HCT116 (cell line): ENCODE measurements at regions not wholly inside any gene's neighbourhood (a gene's known extent, or its start where the extent isn't known, plus 50 kb on each side); places are given as distances from the start of the nearest gene placed in this dataset.

Experiments used
- ATAC-seq: fragments of 200-7000 bp; cut with Tn5 transposase; 2 replicates; pipeline ENCODE4 v1.9.1; 2020; ENCODE audit warnings: mild to moderate bottlenecking, moderate library complexity
- BruUV-seq: library from RNA; stranded (reverse); fragments of 400-500 nt; replicated peaks from 2 replicates; lab custom pipeline; 2021; lab: Mats Ljungman, UMichigan
- CTCF ChIA-PET: fragments of 300-600 bp; sonication (Branson Sonifier 250); formaldehyde crosslinking; loops from one replicate; lab custom pipeline; 2021; ENCODE audit warnings: antibody characterized with exemption; lab: Charles Lee
- POLR2A ChIA-PET: fragments of 300-600, 350-600 bp; sonication (Branson Sonifier 250); formaldehyde crosslinking; loops from one replicate; lab custom pipeline; 2021; ENCODE audit warnings: antibody characterized with exemption; lab: Charles Lee
- RAD21 ChIA-PET, 2 experiments: fragments of 300-600 bp; sonication (Branson Sonifier 250); formaldehyde crosslinking; loops; one replicate each; lab custom pipeline; 2023; ENCODE audit warnings: low total read pairs in 2 of 2; ENCODE audit not compliant: uncharacterized antibody in 2 of 2, unreplicated experiment in 2 of 2, low non-redundant PET in 1 of 2; lab: Charles Lee
- DNase-seq: peaks from one replicate; pipeline ENCODE4 v3.0.0-alpha.2; 2010; ENCODE audit warnings: low read depth, low spot score
- H2AFZ ChIP-seq: fragments of 200-600 bp; shearing (Covaris generic), sonication (generic); 2 replicates; pipeline ENCODE4 v1.6.1; 2017; ENCODE audit warnings: low read depth, mixed run types, mixed read lengths, antibody characterized with exemption, low read length; ENCODE audit not compliant: poor library complexity, severe bottlenecking
- H3K27ac ChIP-seq: 2 replicates; pipeline ENCODE4 v1.5.1; 2012; ENCODE audit warnings: low read depth, low read length
- H3K27me3 ChIP-seq: fragments of 200-600 bp; sonication (generic); 2 replicates; pipeline ENCODE4 v1.6.1; 2016; ENCODE audit warnings: mixed run types, low read length, mixed read lengths; ENCODE audit not compliant: insufficient read depth
- H3K36me3 ChIP-seq, 2 experiments: fragments of 200-500 bp in 1 of 2; fragments of 200-600 bp in 1 of 2; sonication (Bioruptor generic) in 1 of 2; sonication (generic) in 1 of 2; 2 replicates each; pipeline versions ENCODE4 v1.5.1 to v1.6.1; 2014 to 2016; ENCODE audit warnings: low read length in 2 of 2, inconsistent platforms in 1 of 2, mixed read lengths in 1 of 2, mixed run types in 1 of 2; ENCODE audit not compliant: insufficient read depth in 2 of 2, control insufficient read depth in 1 of 2
- H3K4me1 ChIP-seq, 2 experiments: fragments of 200-600 bp in 1 of 2; sonication (generic) in 1 of 2; 2 replicates each; pipeline versions ENCODE4 v1.5.1 to v1.6.1; 2012 to 2017; ENCODE audit warnings: low read length in 2 of 2, inconsistent platforms in 1 of 2, mild to moderate bottlenecking in 1 of 2, mixed read lengths in 1 of 2, mixed run types in 1 of 2, moderate library complexity in 1 of 2; ENCODE audit not compliant: insufficient read depth in 2 of 2, control insufficient read depth in 1 of 2
- H3K4me2 ChIP-seq: fragments of 200-600 bp; sonication (generic); 2 replicates; pipeline ENCODE4 v1.6.1; 2017; ENCODE audit warnings: mixed run types, low read length, mixed read lengths
- H3K4me3 ChIP-seq, 2 experiments: fragments of 200-600 bp in 1 of 2; sonication (generic) in 1 of 2; replicated peaks in 1 of 2; 2 replicates each; pipeline ENCODE4 v1.5.1; 2011 to 2016; ENCODE audit warnings: low read length in 2 of 2, control low read depth in 1 of 2, low read depth in 1 of 2, mild to moderate bottlenecking in 1 of 2, mixed read lengths in 1 of 2, mixed run types in 1 of 2
- H3K79me2 ChIP-seq: fragments of 200-600 bp; sonication (generic); 2 replicates; pipeline ENCODE4 v1.6.1; 2017; ENCODE audit warnings: mild to moderate bottlenecking, mixed run types, low read length, moderate library complexity, mixed read lengths; ENCODE audit not compliant: insufficient read depth
- H3K9ac ChIP-seq: fragments of 200-600 bp; sonication (generic); 2 replicates; pipeline ENCODE4 v1.6.1; 2016; ENCODE audit warnings: low read length, mixed read lengths
- H3K9me2 ChIP-seq: fragments of 200-600 bp; sonication (generic), shearing (Covaris generic); 2 replicates; pipeline ENCODE4 v1.6.1; 2017; ENCODE audit warnings: mixed run types, mild to moderate bottlenecking, moderate library complexity; ENCODE audit not compliant: insufficient read depth
- H3K9me3 ChIP-seq, 2 experiments: fragments of 200-500 bp in 1 of 2; fragments of 200-600 bp in 1 of 2; sonication (Bioruptor generic) in 1 of 2; sonication (generic) in 1 of 2; 2 replicates each; pipeline ENCODE4 v1.6.1; 2014 to 2017; ENCODE audit warnings: low read length in 2 of 2, mixed read lengths in 2 of 2, inconsistent platforms in 1 of 2, low read depth in 1 of 2, mild to moderate bottlenecking in 1 of 2, mixed run types in 1 of 2, moderate library complexity in 1 of 2; ENCODE audit not compliant: control insufficient read depth in 1 of 2, insufficient read depth in 1 of 2
- H4K20me1 ChIP-seq: fragments of 200-600 bp; sonication (generic), shearing (Covaris generic); 2 replicates; pipeline ENCODE4 v1.6.1; 2017; ENCODE audit warnings: mixed run types, mild to moderate bottlenecking, moderate library complexity; ENCODE audit not compliant: insufficient read depth
- CBX3 ChIP-seq: IDR thresholded peaks from 2 replicates; pipeline ENCODE4 v1.6.1; 2012; ENCODE audit warnings: low read depth
- ELF1 ChIP-seq: IDR thresholded peaks from 2 replicates; pipeline ENCODE4 v1.6.1; 2012; ENCODE audit warnings: low read depth, borderline replicate concordance
- FOSL1 ChIP-seq: IDR thresholded peaks from 2 replicates; pipeline ENCODE4 v1.6.1; 2012; ENCODE audit warnings: low read depth
- RAD21 ChIP-seq: IDR thresholded peaks from 2 replicates; pipeline ENCODE4 v1.6.1; 2012; ENCODE audit warnings: low read depth, mild to moderate bottlenecking
- SP1 ChIP-seq: IDR thresholded peaks from 2 replicates; pipeline ENCODE4 v1.6.1; 2012; ENCODE audit warnings: low read depth
- TCF7L2 ChIP-seq: IDR thresholded peaks from 2 replicates; pipeline ENCODE4 v1.7.0; 2011; ENCODE audit warnings: borderline replicate concordance, inconsistent platforms; ENCODE audit not compliant: insufficient read depth, insufficient read length; ENCODE audit errors: extremely low read depth
- ZFX ChIP-seq: fragments of 450-650 bp; IDR thresholded peaks from 2 replicates; pipeline ENCODE4 v1.6.1; 2017
- intact Hi-C: fragments of 100-400 bp; cut with micrococcal nuclease; formaldehyde crosslinking; loops from 2 replicates; pipeline ENCODE4 v1.10.0; 2022
- TF ChIP-seq, protein P1 (sequence below), 3 experiments: fragments of 200-600 bp in 1 of 3; sonication (generic) in 1 of 3; IDR thresholded peaks in 2 of 3; conservative IDR thresholded peaks in 1 of 3; 2 replicates each; pipeline ENCODE4 v1.5.1; 2012 to 2017; ENCODE audit warnings: low read depth in 2 of 3, low read length in 2 of 3, antibody characterized with exemption in 1 of 3, borderline replicate concordance in 1 of 3, control low read depth in 1 of 3, mild to moderate bottlenecking in 1 of 3, mixed read lengths in 1 of 3, mixed run types in 1 of 3, moderate library complexity in 1 of 3; ENCODE audit not compliant: insufficient read depth in 1 of 3

DNA sequence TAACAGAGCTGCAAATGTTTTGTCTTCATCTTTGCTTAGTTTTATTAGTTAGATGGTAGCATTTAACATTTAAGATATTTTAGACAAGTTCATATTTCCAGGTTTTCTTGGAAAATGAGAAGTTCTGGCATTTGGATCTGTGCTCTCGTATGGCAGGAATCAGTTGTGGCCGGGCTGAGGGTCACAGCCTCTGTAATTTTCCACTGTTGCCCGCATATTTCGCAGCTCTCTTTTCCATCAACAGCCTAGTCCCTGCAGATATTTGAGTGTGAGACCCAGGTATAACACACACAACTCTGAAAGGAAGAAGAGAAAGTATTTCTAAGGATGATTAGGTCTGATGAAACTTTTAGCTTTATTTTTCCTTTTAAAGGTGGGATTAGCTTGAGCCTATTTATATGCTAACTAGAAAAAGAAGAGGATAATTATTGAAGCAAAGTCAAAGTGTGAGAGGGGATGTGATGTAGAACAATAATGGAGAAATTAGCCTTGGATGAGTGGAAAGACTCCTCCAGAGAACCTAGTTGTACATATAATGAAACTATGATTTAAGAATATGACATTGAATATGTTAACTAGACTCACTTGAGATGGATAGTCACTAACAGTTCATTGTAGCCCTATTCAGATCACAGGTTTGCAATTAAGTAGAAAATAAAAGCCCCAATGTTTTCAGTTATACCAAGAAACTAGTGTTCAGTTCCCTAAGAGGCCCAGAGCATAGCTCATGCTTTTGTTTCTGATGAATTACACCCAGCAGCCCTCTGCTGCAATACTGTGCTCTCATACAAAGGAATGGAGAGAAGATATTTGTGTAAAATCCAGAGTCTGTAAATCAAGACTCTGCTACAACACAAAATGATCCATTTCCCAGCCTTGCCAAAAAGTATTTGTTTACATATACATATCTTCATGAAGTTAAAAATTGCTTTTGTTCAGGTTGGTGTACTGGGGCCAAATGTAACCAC lies 158.4 kb downstream of the C12orf50 start (continued):
- no peak for TF ChIP-seq ELF1

DNA sequence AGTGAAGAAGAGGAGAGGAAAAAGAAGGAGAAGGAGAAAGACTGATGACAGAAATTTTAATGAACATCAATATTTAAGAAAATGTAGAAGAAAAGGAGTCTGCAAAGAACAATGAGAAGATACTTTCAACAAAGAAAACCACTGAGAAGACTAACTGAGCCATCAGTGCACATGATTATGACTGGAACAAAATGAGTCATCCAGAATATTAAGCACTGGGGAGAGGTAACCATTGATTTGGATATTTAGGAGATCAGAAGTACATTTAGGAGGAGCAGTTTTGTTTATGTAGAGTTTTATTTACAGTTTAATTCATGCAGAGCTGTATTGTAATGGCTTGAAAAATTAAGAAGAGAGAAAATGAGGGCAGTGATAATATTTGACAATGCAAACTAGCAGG lies 159.1 kb downstream of the C12orf50 start:
- BruUV-seq, result no TSS peak
- H3K27ac ChIP-seq, result no peak overlapping the region
- DNase-seq, result no peak

DNA sequence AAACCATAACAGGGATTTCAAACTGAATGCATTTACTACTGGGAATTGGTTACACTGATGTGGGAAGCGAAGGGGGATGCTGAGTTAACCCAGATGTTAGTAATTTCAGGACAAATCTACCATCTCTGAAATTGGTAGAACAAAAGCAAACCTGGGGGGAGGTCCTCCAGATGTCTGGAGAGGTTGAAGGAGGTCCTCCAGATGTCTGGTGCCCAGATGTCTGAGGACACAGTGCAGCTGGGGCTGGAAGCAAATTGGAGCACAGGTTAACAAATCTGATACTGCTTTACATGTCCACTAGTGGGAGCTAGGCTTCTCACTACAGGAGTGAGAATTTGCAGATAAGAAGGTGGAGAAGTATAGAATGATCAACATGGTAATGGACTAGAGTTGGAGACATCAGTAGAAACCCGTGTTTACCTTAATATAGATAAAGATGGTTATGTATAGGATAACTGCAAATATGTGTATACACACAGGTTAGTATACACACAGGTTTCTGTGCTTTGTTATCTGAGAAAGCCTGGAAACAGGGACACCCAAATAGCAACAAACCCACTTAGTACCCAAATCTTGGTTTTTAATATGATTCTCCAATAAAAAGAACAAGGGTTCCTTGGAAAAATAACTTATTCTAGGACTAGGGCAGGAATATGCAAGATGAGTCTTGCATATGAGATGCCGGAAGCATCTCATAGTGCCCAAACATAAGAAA lies 162.5 kb downstream of the C12orf50 start:
- TF ChIP-seq ELF1, result no peak
- peak; percentile 55; the same call in 1 of the 2 replicates for TF ChIP-seq CBX3
- TF ChIP-seq ZFX, result no peak
- TF ChIP-seq RAD21, result peak; percentile 51; the same call in 1 of the 2 replicates
- TF ChIP-seq, protein P1, sequence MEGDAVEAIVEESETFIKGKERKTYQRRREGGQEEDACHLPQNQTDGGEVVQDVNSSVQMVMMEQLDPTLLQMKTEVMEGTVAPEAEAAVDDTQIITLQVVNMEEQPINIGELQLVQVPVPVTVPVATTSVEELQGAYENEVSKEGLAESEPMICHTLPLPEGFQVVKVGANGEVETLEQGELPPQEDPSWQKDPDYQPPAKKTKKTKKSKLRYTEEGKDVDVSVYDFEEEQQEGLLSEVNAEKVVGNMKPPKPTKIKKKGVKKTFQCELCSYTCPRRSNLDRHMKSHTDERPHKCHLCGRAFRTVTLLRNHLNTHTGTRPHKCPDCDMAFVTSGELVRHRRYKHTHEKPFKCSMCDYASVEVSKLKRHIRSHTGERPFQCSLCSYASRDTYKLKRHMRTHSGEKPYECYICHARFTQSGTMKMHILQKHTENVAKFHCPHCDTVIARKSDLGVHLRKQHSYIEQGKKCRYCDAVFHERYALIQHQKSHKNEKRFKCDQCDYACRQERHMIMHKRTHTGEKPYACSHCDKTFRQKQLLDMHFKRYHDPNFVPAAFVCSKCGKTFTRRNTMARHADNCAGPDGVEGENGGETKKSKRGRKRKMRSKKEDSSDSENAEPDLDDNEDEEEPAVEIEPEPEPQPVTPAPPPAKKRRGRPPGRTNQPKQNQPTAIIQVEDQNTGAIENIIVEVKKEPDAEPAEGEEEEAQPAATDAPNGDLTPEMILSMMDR (IDR thresholded peaks at IDR 0.05 in 2 of 3, conservative IDR thresholded peaks at IDR 0.05 in 1 of 3; ENCODE audit: borderline replicate concordance in 1 of 3, insufficient read depth in 1 of 3, low read depth in 2 of 3, low read length in 2 of 3), result peak; percentile 32 to 74 (median 66); a peak in 5 of 6 replicates
- TF ChIP-seq FOSL1, result no peak
- TF ChIP-seq, all 23 proteins: peak for 3
- H3K4me1 ChIP-seq, result no peaks in the 10 kb centered on the region
- H3K4me3 ChIP-seq, result no peak overlapping the region
- H4K20me1 ChIP-seq, result no peaks in the 10 kb centered on the region
- H3K27ac ChIP-seq, result no peak overlapping the region
- POLR2A ChIA-PET, result no interaction called here
- H3K27me3 ChIP-seq, result no peaks in the 10 kb centered on the region
- DNase-seq (peak; percentile 12), ATAC-seq (peak; percentile 91)
- RAD21 ChIA-PET, result no interaction called here
- H3K4me2 ChIP-seq, result no peak overlapping the region
- BruUV-seq, result no TSS peak
- no peak overlapping the region for H3K9ac ChIP-seq
- CTCF ChIA-PET, result interaction anchor here (1.1 to 1.5 kb wide), 3 partner anchors 17 to 86 kb away, joined by 3 to 6 read pairs (median 3); no protein-coding TSS in a partner anchor
- H3K9me3 ChIP-seq, result no peaks in the 10 kb centered on the region
- intact Hi-C loops, result loop anchor here (5.0 kb wide), 2 partner anchors 131 to 186 kb away; no protein-coding TSS in a partner anchor
- no peaks in the 10 kb centered on the region for H3K9me2 ChIP-seq
- no peaks in the 10 kb centered on the region for H3K36me3 ChIP-seq
- no peaks in the 10 kb centered on the region for H3K79me2 ChIP-seq
- no peak overlapping the region for H2AFZ ChIP-seq

More for the DNA sequence above, 159.1 kb downstream of the C12orf50 start:
- Histone ChIP-seq H3K9ac (no peak overlapping the region), H3K36me3 (no peaks in the 10 kb centered on the region), H3K9me2 (no peaks in the 10 kb centered on the region), H2AFZ (no peak overlapping the region), H3K4me1 (no peaks in the 10 kb centered on the region), H3K4me2 (no peak overlapping the region), H3K27me3 (no peaks in the 10 kb centered on the region), H3K4me3 (no peak overlapping the region), H3K79me2 (no peaks in the 10 kb centered on the region), H3K9me3 (no peaks in the 10 kb centered on the region), H4K20me1 (no peaks in the 10 kb centered on the region)
- TF ChIP-seq ELF1 (no peak), SP1 (no peak), TCF7L2 (no peak)
- no peak for ATAC-seq
- ChIA-PET CTCF (no interaction called here), RAD21 (no interaction called here), POLR2A (no interaction called here)
- intact Hi-C loops, result no loop called here
